ENCODE measurements at regions not wholly inside any gene's neighbourhood (a gene's known extent, or its start where the extent isn't known, plus 50 kb on each side); places are given as distances from the start of the nearest gene placed in this dataset.

- Mint-ChIP-seq H3K36me3 (ENCODE audit: insufficient read depth) (no peaks in the 10 kb centered on the region), H3K4me3 (ENCODE audit: low read depth) (no peak overlapping the region), H3K9me3 (ENCODE audit: low read depth) (no peaks in the 10 kb centered on the region), H3K27ac (no peak overlapping the region), H3K4me1 (ENCODE audit: low read depth) (no peaks in the 10 kb centered on the region), H3K27me3 (peaks cover 28% of the 10 kb centered on the region)
- no peak for DNase-seq (ENCODE audit: low spot score, unreplicated experiment)
- TF ChIP-seq, protein P1, sequence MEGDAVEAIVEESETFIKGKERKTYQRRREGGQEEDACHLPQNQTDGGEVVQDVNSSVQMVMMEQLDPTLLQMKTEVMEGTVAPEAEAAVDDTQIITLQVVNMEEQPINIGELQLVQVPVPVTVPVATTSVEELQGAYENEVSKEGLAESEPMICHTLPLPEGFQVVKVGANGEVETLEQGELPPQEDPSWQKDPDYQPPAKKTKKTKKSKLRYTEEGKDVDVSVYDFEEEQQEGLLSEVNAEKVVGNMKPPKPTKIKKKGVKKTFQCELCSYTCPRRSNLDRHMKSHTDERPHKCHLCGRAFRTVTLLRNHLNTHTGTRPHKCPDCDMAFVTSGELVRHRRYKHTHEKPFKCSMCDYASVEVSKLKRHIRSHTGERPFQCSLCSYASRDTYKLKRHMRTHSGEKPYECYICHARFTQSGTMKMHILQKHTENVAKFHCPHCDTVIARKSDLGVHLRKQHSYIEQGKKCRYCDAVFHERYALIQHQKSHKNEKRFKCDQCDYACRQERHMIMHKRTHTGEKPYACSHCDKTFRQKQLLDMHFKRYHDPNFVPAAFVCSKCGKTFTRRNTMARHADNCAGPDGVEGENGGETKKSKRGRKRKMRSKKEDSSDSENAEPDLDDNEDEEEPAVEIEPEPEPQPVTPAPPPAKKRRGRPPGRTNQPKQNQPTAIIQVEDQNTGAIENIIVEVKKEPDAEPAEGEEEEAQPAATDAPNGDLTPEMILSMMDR (IDR thresholded peaks at IDR 0.05; ENCODE audit: unreplicated experiment): no peak
Observed at GRCh38 chr12:127284021-127284420, 982.9 kb upstream of the TMEM132C start.

- no peaks in the 10 kb centered on the region for H3K9me3 Mint-ChIP-seq (ENCODE audit: low read depth)
- H3K27me3 Mint-ChIP-seq: peaks cover 20% of the 10 kb centered on the region
- H3K27ac Mint-ChIP-seq: no peak overlapping the region
- DNase-seq (ENCODE audit: low spot score, unreplicated experiment): no peak
- no peak overlapping the region for H3K4me3 Mint-ChIP-seq (ENCODE audit: low read depth)
- TF ChIP-seq, protein P1 (IDR thresholded peaks at IDR 0.05; ENCODE audit: unreplicated experiment): no peak
- H3K4me1 Mint-ChIP-seq (ENCODE audit: low read depth): no peaks in the 10 kb centered on the region
- H3K36me3 Mint-ChIP-seq (ENCODE audit: insufficient read depth): no peaks in the 10 kb centered on the region
Observed at GRCh38 chr12:127284870-127285431, 982.0 kb upstream of the TMEM132C start.

DNA sequence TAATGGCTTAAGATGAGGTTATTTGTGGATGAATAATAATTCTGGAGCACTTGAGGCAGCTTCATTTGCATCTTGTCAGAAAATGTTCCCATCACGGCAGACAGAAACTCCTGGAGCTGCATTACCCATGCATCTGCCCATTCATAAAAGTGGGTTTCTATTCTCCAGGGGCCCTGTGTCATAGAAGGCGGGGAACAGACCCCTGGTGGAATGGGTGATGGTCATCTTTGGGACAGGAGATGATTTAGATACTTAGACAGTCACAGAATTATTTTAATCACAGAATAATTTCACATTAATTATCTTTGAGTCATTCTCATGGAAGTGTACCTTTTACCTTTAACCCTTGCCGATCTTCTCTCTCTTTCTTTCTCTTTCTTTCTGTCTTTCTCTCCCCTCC is 980.7 kb upstream of the TMEM132C start:
- no peaks in the 10 kb centered on the region for H3K36me3 Mint-ChIP-seq (ENCODE audit: insufficient read depth)
- H3K4me3 Mint-ChIP-seq (ENCODE audit: low read depth): no peak overlapping the region

DNA sequence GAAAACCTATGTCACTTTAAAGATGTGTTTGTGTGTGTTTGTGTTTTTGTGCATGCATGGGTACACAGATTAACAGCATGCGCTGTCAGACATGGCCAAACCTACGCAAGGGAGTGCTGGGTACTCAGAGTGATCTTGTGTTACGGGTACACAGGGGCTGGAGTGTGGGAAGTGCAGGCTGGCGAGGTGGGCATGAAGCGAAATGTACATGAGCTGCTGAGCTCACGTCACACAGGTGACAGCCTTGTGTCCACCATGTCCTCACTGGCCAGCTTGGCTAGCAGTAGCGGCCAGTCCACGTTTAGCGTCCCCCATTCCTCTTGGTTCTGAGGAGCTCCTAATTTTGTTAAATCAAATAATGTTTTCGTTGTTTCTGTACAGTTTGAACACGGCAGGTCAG is 979.7 kb upstream of the TMEM132C start:
- no peak overlapping the region for H3K27ac Mint-ChIP-seq
- no peaks in the 10 kb centered on the region for H3K36me3 Mint-ChIP-seq (ENCODE audit: insufficient read depth)
- DNase-seq (ENCODE audit: low spot score, unreplicated experiment): no peak
- H3K4me3 Mint-ChIP-seq (ENCODE audit: low read depth): no peak overlapping the region
- no peaks in the 10 kb centered on the region for H3K4me1 Mint-ChIP-seq (ENCODE audit: low read depth)
- no peaks in the 10 kb centered on the region for H3K9me3 Mint-ChIP-seq (ENCODE audit: low read depth)
- TF ChIP-seq, protein P1 (IDR thresholded peaks at IDR 0.05; ENCODE audit: unreplicated experiment): no peak
- peaks cover 11% of the 10 kb centered on the region for H3K27me3 Mint-ChIP-seq

More for the DNA sequence above, 980.7 kb upstream of the TMEM132C start:
- Mint-ChIP-seq H3K4me1 (ENCODE audit: low read depth) (no peaks in the 10 kb centered on the region), H3K27me3 (peaks cover 12% of the 10 kb centered on the region), H3K27ac (no peak overlapping the region), H3K9me3 (ENCODE audit: low read depth) (no peaks in the 10 kb centered on the region)
- TF ChIP-seq, protein P1 (IDR thresholded peaks at IDR 0.05; ENCODE audit: unreplicated experiment): no peak
- no peak for DNase-seq (ENCODE audit: low spot score, unreplicated experiment)

DNA sequence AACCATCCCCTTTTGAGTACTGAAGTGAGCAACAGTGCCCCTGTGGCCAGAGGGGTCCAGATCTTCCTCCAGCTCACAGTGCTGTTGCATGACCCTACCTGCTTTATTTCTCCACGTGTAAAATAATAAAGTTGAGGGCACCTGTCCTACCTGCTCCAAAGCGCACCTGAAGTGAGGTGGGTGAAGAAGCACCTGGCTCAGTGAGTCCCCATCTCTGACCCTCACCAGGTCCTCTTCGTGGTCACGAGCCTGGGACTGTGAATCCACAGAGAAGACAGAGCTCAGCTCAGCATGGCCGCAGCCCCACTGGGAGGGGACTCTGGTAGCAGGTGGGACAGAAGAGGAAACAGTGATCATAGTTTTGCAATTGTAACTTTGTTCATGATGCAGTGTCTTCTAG is 976.7 kb upstream of the TMEM132C start:
- Mint-ChIP-seq H3K4me3 (ENCODE audit: low read depth) (no peak overlapping the region), H3K9me3 (ENCODE audit: low read depth) (no peaks in the 10 kb centered on the region), H3K27ac (no peak overlapping the region), H3K36me3 (ENCODE audit: insufficient read depth) (no peaks in the 10 kb centered on the region), H3K27me3 (no peaks in the 10 kb centered on the region), H3K4me1 (ENCODE audit: low read depth) (no peaks in the 10 kb centered on the region)
- TF ChIP-seq, protein P1 (IDR thresholded peaks at IDR 0.05; ENCODE audit: unreplicated experiment): no peak
- no peak for DNase-seq (ENCODE audit: low spot score, unreplicated experiment)

All from progenitor cell of endocrine pancreas (in vitro differentiated cells).